Tibial artery (tissue), 4 donors: ENCODE measurements at regions not wholly inside any gene's neighbourhood (a gene's known extent, or its start where the extent isn't known, plus 50 kb on each side); places are given as distances from the start of the nearest gene placed in this dataset.

ENCODE experiments used
- DNase-seq, 2 donors: peaks; one replicate each; pipeline ENCODE4 v3.0.0-alpha.2; 2019
- H3K27ac ChIP-seq, 2 donors: fragments of 200-600 bp; sonication (generic) in 1 of 2; 1 replicate in 1 of 2; 2 replicates in 1 of 2; pipeline ENCODE4 v1.5.1; 2018 to 2019; ENCODE audit warnings: mild to moderate bottlenecking in 1 of 2
- H3K27me3 ChIP-seq, 2 donors: fragments of 200-600 bp; sonication (generic) in 1 of 2; one replicate each; pipeline versions ENCODE4 v1.5.1 to v1.6.0; 2016 to 2019
- H3K36me3 ChIP-seq, 3 donors: fragments of 200-600 bp; sonication (generic) in 2 of 3; one replicate each; pipeline ENCODE4 v1.5.1; 2016 to 2019; ENCODE audit warnings: mild to moderate bottlenecking in 2 of 3
- H3K4me1 ChIP-seq, 4 donors: fragments of 200-600 bp; sonication (generic) in 2 of 4; 1 replicate in 3 of 4; 2 replicates in 1 of 4; pipeline ENCODE4 v1.5.1; 2016 to 2019
- H3K4me3 ChIP-seq, 2 donors: fragments of 200-600 bp; sonication (generic) in 1 of 2; 1 replicate in 1 of 2; 2 replicates in 1 of 2; pipeline ENCODE4 v1.5.1; 2018 to 2019; ENCODE audit warnings: mild to moderate bottlenecking in 2 of 2
- H3K9me3 ChIP-seq, 3 donors: fragments of 200-600 bp; sonication (generic) in 1 of 3; one replicate each; pipeline ENCODE4 v1.5.1; 2016 to 2019
- CTCF ChIP-seq, 2 experiments: fragments of 200-600 bp in 1 of 2; fragments of 450-650 bp in 1 of 2; IDR thresholded peaks; one replicate each; pipeline ENCODE4 v1.5.1; 2017 to 2019; ENCODE audit warnings: antibody characterized with exemption in 2 of 2, mild to moderate bottlenecking in 1 of 2, moderate library complexity in 1 of 2
- intact Hi-C: fragments of 100-400 bp; cut with DNase I; formaldehyde crosslinking; loops from one replicate; pipeline ENCODE4 v1.15.0; 2023; ENCODE audit warnings: low total_unique reads

- DNase-seq: no peak
- Histone ChIP-seq H3K4me1 (no peaks in the 10 kb centered on the region), H3K4me3 (no peak overlapping the region), H3K9me3 (no peaks in the 10 kb centered on the region), H3K36me3 (no peaks in the 10 kb centered on the region), H3K27me3 (no peaks in the 10 kb centered on the region), H3K27ac (no peak overlapping the region)
- TF ChIP-seq CTCF (IDR thresholded peaks at IDR 0.05): no peak
- intact Hi-C loops: no loop called here
Measured at GRCh38 chr16:5603836-5604235, 506.2 kb upstream of the EEF2KMT start.

- DNase-seq: no peak
- H3K4me1 ChIP-seq: no peaks in the 10 kb centered on the region
- H3K4me3 ChIP-seq: no peak overlapping the region
- intact Hi-C loops: no loop called here
- no peaks in the 10 kb centered on the region for H3K36me3 ChIP-seq
- no peak overlapping the region for H3K27ac ChIP-seq
- H3K9me3 ChIP-seq: no peaks in the 10 kb centered on the region
- no peaks in the 10 kb centered on the region for H3K27me3 ChIP-seq
- TF ChIP-seq CTCF (IDR thresholded peaks at IDR 0.05): no peak
Measured at GRCh38 chr16:5601957-5602356, 504.4 kb upstream of the EEF2KMT start.

- no peak for DNase-seq
- no peak overlapping the region for H3K4me3 ChIP-seq
- TF ChIP-seq CTCF (IDR thresholded peaks at IDR 0.05): no peak
- intact Hi-C loops: no loop called here
- H3K9me3 ChIP-seq: no peaks in the 10 kb centered on the region
- no peaks in the 10 kb centered on the region for H3K27me3 ChIP-seq
- H3K4me1 ChIP-seq: no peaks in the 10 kb centered on the region
- H3K36me3 ChIP-seq: no peaks in the 10 kb centered on the region
- H3K27ac ChIP-seq: no peak overlapping the region
Measured at GRCh38 chr16:5598793-5599192, 501.2 kb upstream of the EEF2KMT start.

- DNase-seq: no peak
- no peak overlapping the region for H3K4me3 ChIP-seq
- H3K36me3 ChIP-seq: no peaks in the 10 kb centered on the region
- H3K27ac ChIP-seq: no peak overlapping the region
- no peaks in the 10 kb centered on the region for H3K27me3 ChIP-seq
- no peaks in the 10 kb centered on the region for H3K4me1 ChIP-seq
- intact Hi-C loops: no loop called here
- H3K9me3 ChIP-seq: no peaks in the 10 kb centered on the region
- TF ChIP-seq CTCF (IDR thresholded peaks at IDR 0.05): no peak
Measured at GRCh38 chr16:5595849-5596248, 498.3 kb upstream of the EEF2KMT start.

- Histone ChIP-seq H3K4me1 (no peaks in the 10 kb centered on the region), H3K27ac (no peak overlapping the region), H3K36me3 (no peaks in the 10 kb centered on the region), H3K9me3 (no peaks in the 10 kb centered on the region), H3K27me3 (no peaks in the 10 kb centered on the region), H3K4me3 (no peak overlapping the region)
- no peak for DNase-seq
- TF ChIP-seq CTCF (IDR thresholded peaks at IDR 0.05): no peak
- intact Hi-C loops: no loop called here
Measured at GRCh38 chr16:5590416-5590815, 492.8 kb upstream of the EEF2KMT start.

- Histone ChIP-seq H3K9me3 (no peaks in the 10 kb centered on the region), H3K4me1 (no peaks in the 10 kb centered on the region), H3K27me3 (no peaks in the 10 kb centered on the region), H3K36me3 (no peaks in the 10 kb centered on the region), H3K4me3 (no peak overlapping the region), H3K27ac (no peak overlapping the region)
- intact Hi-C loops: no loop called here
- DNase-seq: no peak
- no peak for TF ChIP-seq CTCF (IDR thresholded peaks at IDR 0.05)
Measured at GRCh38 chr16:5589812-5590373, 492.3 kb upstream of the EEF2KMT start.
